ENCODE measurements at regions not wholly inside any gene's neighbourhood (a gene's known extent, or its start where the extent isn't known, plus 50 kb on each side); places are given as distances from the start of the nearest gene placed in this dataset.

DNA sequence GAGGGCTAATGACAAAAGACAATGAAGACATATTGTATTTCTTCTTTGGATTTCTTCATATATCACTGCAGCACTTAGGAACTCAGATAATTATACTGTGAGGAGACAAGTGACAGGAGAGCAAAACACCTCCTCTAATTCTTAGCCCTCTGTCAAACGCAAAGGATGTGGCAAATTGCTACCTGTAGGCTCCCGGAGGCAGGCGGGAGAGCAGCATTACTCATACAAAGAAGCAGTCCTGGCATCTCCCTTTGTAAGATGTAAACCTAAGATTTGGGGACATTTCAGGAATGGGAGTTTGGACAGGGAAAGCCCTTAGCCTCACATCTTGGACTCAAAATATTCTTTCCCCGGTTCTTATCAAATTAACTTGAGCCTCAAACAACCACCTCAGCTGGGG, 460.8 kb downstream of the SOX2 start (continued):
- TF ChIP-seq, protein P1, sequence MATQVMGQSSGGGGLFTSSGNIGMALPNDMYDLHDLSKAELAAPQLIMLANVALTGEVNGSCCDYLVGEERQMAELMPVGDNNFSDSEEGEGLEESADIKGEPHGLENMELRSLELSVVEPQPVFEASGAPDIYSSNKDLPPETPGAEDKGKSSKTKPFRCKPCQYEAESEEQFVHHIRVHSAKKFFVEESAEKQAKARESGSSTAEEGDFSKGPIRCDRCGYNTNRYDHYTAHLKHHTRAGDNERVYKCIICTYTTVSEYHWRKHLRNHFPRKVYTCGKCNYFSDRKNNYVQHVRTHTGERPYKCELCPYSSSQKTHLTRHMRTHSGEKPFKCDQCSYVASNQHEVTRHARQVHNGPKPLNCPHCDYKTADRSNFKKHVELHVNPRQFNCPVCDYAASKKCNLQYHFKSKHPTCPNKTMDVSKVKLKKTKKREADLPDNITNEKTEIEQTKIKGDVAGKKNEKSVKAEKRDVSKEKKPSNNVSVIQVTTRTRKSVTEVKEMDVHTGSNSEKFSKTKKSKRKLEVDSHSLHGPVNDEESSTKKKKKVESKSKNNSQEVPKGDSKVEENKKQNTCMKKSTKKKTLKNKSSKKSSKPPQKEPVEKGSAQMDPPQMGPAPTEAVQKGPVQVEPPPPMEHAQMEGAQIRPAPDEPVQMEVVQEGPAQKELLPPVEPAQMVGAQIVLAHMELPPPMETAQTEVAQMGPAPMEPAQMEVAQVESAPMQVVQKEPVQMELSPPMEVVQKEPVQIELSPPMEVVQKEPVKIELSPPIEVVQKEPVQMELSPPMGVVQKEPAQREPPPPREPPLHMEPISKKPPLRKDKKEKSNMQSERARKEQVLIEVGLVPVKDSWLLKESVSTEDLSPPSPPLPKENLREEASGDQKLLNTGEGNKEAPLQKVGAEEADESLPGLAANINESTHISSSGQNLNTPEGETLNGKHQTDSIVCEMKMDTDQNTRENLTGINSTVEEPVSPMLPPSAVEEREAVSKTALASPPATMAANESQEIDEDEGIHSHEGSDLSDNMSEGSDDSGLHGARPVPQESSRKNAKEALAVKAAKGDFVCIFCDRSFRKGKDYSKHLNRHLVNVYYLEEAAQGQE (IDR thresholded peaks at IDR 0.05) = no peak
- TF ChIP-seq JUND (IDR thresholded peaks at IDR 0.05) (no peak), NR2F2 (IDR thresholded peaks at IDR 0.05) (no peak)

DNA sequence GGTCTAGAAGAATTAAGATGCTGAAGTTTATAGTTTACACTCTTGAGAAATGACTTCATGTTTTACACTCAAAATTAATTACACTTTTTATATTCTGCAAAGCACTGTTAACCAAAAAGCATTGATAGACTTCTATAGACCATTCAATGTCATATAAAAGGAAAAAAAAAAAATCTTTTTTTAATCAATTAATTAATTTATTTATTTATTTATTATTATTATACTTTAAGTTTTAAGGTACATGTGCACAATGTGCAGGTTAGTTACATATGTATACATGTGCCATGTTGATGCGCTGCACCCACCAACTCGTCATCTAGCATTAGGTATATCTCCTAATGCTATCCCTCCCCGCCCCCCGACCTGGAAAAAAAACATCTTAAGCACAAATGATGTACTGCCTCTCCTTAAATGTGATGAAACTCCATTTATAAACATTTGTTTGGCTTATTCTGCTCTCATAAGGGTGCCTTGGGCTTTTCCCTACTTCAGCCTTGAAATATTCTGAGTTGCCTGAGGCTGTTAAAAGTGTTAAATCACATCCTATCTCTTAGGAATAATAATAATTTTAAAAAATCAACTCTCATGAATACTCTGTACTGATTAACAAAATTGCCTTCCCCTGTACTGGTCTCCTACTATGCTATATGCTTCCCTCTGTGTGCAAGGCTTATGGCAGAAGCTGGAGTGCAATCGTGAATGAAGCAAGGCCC, 466.9 kb downstream of the SOX2 start:
- H3K36me3 ChIP-seq (ENCODE audit: control insufficient read depth in 4 of 4, insufficient read depth in 3 of 4, low read depth in 1 of 4, low read length in 3 of 4) = no peaks in the 10 kb centered on the region
- no peak for DNase-seq (ENCODE audit: low spot score)
- no peaks in the 10 kb centered on the region for H3K9me3 ChIP-seq (ENCODE audit: control insufficient read depth in 4 of 4, low read length in 3 of 4)
- H3K4me1 ChIP-seq (ENCODE audit: control insufficient read depth in 4 of 4, insufficient read depth in 4 of 4, low read length in 3 of 4) = no peaks in the 10 kb centered on the region
- H3K4me3 ChIP-seq (ENCODE audit: low read depth in 1 of 3, low read length in 3 of 3) = no peak overlapping the region
- H3K9ac ChIP-seq (ENCODE audit: low read depth in 1 of 2, low read length in 2 of 2) = no peak overlapping the region
- peaks cover 0 to 4% (median 2%) of the 10 kb centered on the region in 4 donors for H3K27me3 ChIP-seq (ENCODE audit: control insufficient read depth in 4 of 4, insufficient read depth in 4 of 4, low read length in 3 of 4)
- 84% methylated on average over 5 of the region's 5 CpGs for WGBS
- no peak overlapping the region for H3K27ac ChIP-seq (ENCODE audit: low read depth in 1 of 2, low read length in 2 of 2)
- TF ChIP-seq, protein P2, sequence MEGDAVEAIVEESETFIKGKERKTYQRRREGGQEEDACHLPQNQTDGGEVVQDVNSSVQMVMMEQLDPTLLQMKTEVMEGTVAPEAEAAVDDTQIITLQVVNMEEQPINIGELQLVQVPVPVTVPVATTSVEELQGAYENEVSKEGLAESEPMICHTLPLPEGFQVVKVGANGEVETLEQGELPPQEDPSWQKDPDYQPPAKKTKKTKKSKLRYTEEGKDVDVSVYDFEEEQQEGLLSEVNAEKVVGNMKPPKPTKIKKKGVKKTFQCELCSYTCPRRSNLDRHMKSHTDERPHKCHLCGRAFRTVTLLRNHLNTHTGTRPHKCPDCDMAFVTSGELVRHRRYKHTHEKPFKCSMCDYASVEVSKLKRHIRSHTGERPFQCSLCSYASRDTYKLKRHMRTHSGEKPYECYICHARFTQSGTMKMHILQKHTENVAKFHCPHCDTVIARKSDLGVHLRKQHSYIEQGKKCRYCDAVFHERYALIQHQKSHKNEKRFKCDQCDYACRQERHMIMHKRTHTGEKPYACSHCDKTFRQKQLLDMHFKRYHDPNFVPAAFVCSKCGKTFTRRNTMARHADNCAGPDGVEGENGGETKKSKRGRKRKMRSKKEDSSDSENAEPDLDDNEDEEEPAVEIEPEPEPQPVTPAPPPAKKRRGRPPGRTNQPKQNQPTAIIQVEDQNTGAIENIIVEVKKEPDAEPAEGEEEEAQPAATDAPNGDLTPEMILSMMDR (IDR thresholded peaks at IDR 0.05; ENCODE audit: low read depth, low read length, missing input control) = no peak
- TF ChIP-seq RAD21 (IDR thresholded peaks at IDR 0.05) = no peak

DNA sequence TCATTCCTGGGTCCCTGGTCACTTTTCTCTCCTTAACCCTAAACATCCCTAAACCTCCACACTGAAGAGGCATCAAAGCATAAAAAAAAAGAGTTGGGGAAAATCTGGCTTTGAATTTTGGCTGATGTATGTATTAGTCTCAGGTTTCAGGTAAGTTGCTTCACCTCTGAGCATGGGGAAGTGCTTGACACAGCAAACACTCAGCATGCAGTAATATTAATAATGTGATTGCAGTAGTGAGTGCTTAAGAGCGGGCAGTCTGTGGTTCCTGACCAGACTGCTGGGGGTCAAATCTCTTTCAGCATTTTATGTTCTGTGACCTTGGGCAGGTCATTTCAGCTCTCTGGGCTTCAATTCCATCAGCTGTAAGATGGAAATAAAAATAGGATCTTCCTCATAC, 467.9 kb downstream of the SOX2 start:
- Histone ChIP-seq H3K9ac (ENCODE audit: low read depth in 1 of 2, low read length in 2 of 2) (no peak overlapping the region), H3K9me3 (ENCODE audit: control insufficient read depth in 4 of 4, low read length in 3 of 4) (no peaks in the 10 kb centered on the region), H3K27ac (ENCODE audit: low read depth in 1 of 2, low read length in 2 of 2) (no peak overlapping the region), H3K4me3 (ENCODE audit: low read depth in 1 of 3, low read length in 3 of 3) (no peak overlapping the region), H3K4me1 (ENCODE audit: control insufficient read depth in 4 of 4, insufficient read depth in 4 of 4, low read length in 3 of 4) (no peaks in the 10 kb centered on the region), H3K36me3 (ENCODE audit: control insufficient read depth in 4 of 4, insufficient read depth in 3 of 4, low read depth in 1 of 4, low read length in 3 of 4) (no peaks in the 10 kb centered on the region), H3K27me3 (ENCODE audit: control insufficient read depth in 4 of 4, insufficient read depth in 4 of 4, low read length in 3 of 4) (peaks cover 0 to 4% (median 2%) of the 10 kb centered on the region in 4 donors)
- TF ChIP-seq GABPA (IDR thresholded peaks at IDR 0.05 in 1 of 2, conservative IDR thresholded peaks at IDR 0.05 in 1 of 2) = no peak
- no peak for TF ChIP-seq RXRA (IDR thresholded peaks at IDR 0.05)
- TF ChIP-seq SP1 (IDR thresholded peaks at IDR 0.05) = no peak
- no peak for TF ChIP-seq RAD21 (IDR thresholded peaks at IDR 0.05)
- TF ChIP-seq, protein P3, sequence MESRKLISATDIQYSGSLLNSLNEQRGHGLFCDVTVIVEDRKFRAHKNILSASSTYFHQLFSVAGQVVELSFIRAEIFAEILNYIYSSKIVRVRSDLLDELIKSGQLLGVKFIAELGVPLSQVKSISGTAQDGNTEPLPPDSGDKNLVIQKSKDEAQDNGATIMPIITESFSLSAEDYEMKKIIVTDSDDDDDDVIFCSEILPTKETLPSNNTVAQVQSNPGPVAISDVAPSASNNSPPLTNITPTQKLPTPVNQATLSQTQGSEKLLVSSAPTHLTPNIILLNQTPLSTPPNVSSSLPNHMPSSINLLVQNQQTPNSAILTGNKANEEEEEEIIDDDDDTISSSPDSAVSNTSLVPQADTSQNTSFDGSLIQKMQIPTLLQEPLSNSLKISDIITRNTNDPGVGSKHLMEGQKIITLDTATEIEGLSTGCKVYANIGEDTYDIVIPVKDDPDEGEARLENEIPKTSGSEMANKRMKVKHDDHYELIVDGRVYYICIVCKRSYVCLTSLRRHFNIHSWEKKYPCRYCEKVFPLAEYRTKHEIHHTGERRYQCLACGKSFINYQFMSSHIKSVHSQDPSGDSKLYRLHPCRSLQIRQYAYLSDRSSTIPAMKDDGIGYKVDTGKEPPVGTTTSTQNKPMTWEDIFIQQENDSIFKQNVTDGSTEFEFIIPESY (IDR thresholded peaks at IDR 0.05) = no peak
- no peak for TF ChIP-seq YY1 (IDR thresholded peaks at IDR 0.05)
- no peak for TF ChIP-seq TAF1 (conservative IDR thresholded peaks at IDR 0.05)
- 89% methylated on average over 1 of the region's 1 CpG for WGBS
- no peak for DNase-seq (ENCODE audit: low spot score)
